OCI-LY7 (cell line): ENCODE measurements at regions not wholly inside any gene's neighbourhood (a gene's known extent, or its start where the extent isn't known, plus 50 kb on each side); places are given as distances from the start of the nearest gene placed in this dataset.

ENCODE experiments used
- BruUV-seq: library from RNA; stranded (reverse); fragments of 400-500 nt; replicated peaks from 2 replicates; lab custom pipeline; 2021; lab: Mats Ljungman, UMichigan
- CTCF ChIA-PET: fragments of 300-600 bp; sonication (Branson Sonifier 250); formaldehyde crosslinking; loops from one replicate; lab custom pipeline; 2022; ENCODE audit warnings: antibody characterized with exemption; ENCODE audit not compliant: unreplicated experiment; lab: Charles Lee
- POLR2A ChIA-PET: fragments of 300-600 bp; sonication (Branson Sonifier 250); formaldehyde crosslinking; loops from one replicate; lab custom pipeline; 2022; ENCODE audit warnings: antibody characterized with exemption; lab: Charles Lee
- DNase-seq: peaks from one replicate; pipeline ENCODE4 v3.0.0-alpha.2; 2015; ENCODE audit warnings: low spot score
- H2AFZ ChIP-seq: fragments of 200-600 bp; sonication (generic), shearing (Covaris generic); 2 replicates; pipeline ENCODE4 v1.6.1; 2014; ENCODE audit warnings: mild to moderate bottlenecking, antibody characterized with exemption, low read length, moderate library complexity
- H3K27ac ChIP-seq: fragments of 200-600 bp; sonication (generic); 2 replicates; pipeline ENCODE4 v1.5.1; 2014; ENCODE audit warnings: mixed run types, low read depth, mild to moderate bottlenecking, moderate library complexity, low read length, inconsistent platforms; ENCODE audit not compliant: poor library complexity, severe bottlenecking
- H3K36me3 ChIP-seq: fragments of 200-600 bp; sonication (generic); 2 replicates; pipeline ENCODE4 v1.6.1; 2014; ENCODE audit warnings: mild to moderate bottlenecking, antibody characterized with exemption, low read length, moderate library complexity, mixed read lengths; ENCODE audit not compliant: insufficient read depth
- H3K4me1 ChIP-seq: fragments of 200-600 bp; sonication (generic); 2 replicates; pipeline ENCODE4 v1.5.1; 2014; ENCODE audit warnings: mild to moderate bottlenecking, low read length; ENCODE audit not compliant: insufficient read depth, poor library complexity, severe bottlenecking
- H3K4me2 ChIP-seq: fragments of 200-600 bp; sonication (generic); 2 replicates; pipeline ENCODE4 v1.6.1; 2014; ENCODE audit warnings: mild to moderate bottlenecking, low read length
- H3K4me3 ChIP-seq: fragments of 200-600 bp; sonication (generic); 2 replicates; pipeline ENCODE4 v1.5.1; 2014; ENCODE audit warnings: mild to moderate bottlenecking, low read depth, low read length; ENCODE audit not compliant: poor library complexity, severe bottlenecking
- H3K79me2 ChIP-seq: fragments of 200-600 bp; sonication (generic); 2 replicates; pipeline ENCODE4 v1.6.1; 2016; ENCODE audit warnings: low read depth, mild to moderate bottlenecking, low read length, moderate library complexity, mixed read lengths; ENCODE audit not compliant: insufficient read depth
- H3K9me2 ChIP-seq: fragments of 200-600 bp; sonication (generic); 2 replicates; pipeline ENCODE4 v1.6.1; 2016; ENCODE audit warnings: mild to moderate bottlenecking, low read length, mixed read lengths; ENCODE audit not compliant: insufficient read depth
- H3K9me3 ChIP-seq: fragments of 200-600 bp; sonication (generic); 2 replicates; pipeline ENCODE4 v1.6.1; 2014; ENCODE audit warnings: mild to moderate bottlenecking, mixed run types, low read length, mixed read lengths
- H4K20me1 ChIP-seq: fragments of 200-600 bp; sonication (generic); 2 replicates; pipeline ENCODE4 v1.6.1; 2014; ENCODE audit warnings: mild to moderate bottlenecking, antibody characterized with exemption, low read length, moderate library complexity, mixed read lengths; ENCODE audit not compliant: insufficient read depth
- CTCF ChIP-seq: fragments of 200-600 bp; sonication (generic); conservative IDR thresholded peaks from 2 replicates; pipeline ENCODE4 v1.5.1; 2014; ENCODE audit warnings: mild to moderate bottlenecking, antibody characterized with exemption, low read length, moderate library complexity, mixed read lengths
- EZH2phosphoT487 ChIP-seq: fragments of 200-600 bp; sonication (generic); IDR thresholded peaks from 2 replicates; pipeline ENCODE4 v1.6.1; 2018; ENCODE audit warnings: low read depth, borderline replicate concordance, mild to moderate bottlenecking, mixed run types, antibody characterized with exemption, low read length, moderate library complexity, mixed read lengths
- intact Hi-C: fragments of 100-400 bp; cut with micrococcal nuclease; formaldehyde crosslinking; loops from one replicate; pipeline ENCODE4 v1.10.0; 2022; ENCODE audit not compliant: unreplicated experiment

GRCh38 chr3:145116769-145117168, 1044.2 kb downstream of the PLOD2 start:
- ChIA-PET CTCF (no interaction called here), POLR2A (interaction anchor here (1.3 kb wide), 1 partner anchor 11 kb away, joined by 3 read pairs; no protein-coding TSS in a partner anchor)
- Histone ChIP-seq H2AFZ (no peak overlapping the region), H3K36me3 (no peaks in the 10 kb centered on the region), H4K20me1 (no peaks in the 10 kb centered on the region), H3K4me2 (no peak overlapping the region), H3K4me1 (no peaks in the 10 kb centered on the region), H3K9me2 (no peaks in the 10 kb centered on the region), H3K27ac (no peak overlapping the region), H3K4me3 (no peak overlapping the region), H3K9me3 (no peaks in the 10 kb centered on the region), H3K79me2 (no peaks in the 10 kb centered on the region)
- no peak for DNase-seq
- no TSS peak for BruUV-seq
- no peak for TF ChIP-seq CTCF
- intact Hi-C loops: no loop called here

DNA sequence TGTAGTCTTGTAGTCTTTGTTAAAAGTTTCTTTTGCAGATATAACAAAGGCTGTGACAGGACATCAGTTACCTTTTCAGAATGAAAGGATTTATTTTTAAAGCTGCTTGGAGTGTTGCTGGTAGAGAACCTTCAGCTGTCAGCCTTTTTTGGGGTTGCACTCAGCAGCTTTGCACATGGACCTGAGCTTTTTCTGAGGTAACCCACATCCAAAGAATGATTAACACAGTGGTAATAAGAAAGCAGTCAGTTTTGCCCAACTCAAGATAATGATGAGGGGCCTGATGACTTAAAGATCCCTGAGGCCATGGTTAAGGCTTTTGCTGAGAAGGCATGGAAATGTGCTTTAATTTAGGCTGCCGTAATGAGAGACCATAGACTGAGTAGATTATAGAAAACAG, 1042.7 kb downstream of the PLOD2 start:
- BruUV-seq: no TSS peak
- TF ChIP-seq EZH2phosphoT487 (no peak), CTCF (no peak)
- Histone ChIP-seq H3K9me3 (no peaks in the 10 kb centered on the region), H3K9me2 (no peaks in the 10 kb centered on the region), H3K36me3 (no peaks in the 10 kb centered on the region), H4K20me1 (no peaks in the 10 kb centered on the region), H3K4me3 (no peak overlapping the region), H3K79me2 (no peaks in the 10 kb centered on the region), H2AFZ (no peak overlapping the region), H3K4me1 (no peaks in the 10 kb centered on the region), H3K4me2 (no peak overlapping the region), H3K27ac (no peak overlapping the region)
- ChIA-PET CTCF (no interaction called here), POLR2A (no interaction called here)
- intact Hi-C loops: no loop called here
- no peak for DNase-seq

DNA sequence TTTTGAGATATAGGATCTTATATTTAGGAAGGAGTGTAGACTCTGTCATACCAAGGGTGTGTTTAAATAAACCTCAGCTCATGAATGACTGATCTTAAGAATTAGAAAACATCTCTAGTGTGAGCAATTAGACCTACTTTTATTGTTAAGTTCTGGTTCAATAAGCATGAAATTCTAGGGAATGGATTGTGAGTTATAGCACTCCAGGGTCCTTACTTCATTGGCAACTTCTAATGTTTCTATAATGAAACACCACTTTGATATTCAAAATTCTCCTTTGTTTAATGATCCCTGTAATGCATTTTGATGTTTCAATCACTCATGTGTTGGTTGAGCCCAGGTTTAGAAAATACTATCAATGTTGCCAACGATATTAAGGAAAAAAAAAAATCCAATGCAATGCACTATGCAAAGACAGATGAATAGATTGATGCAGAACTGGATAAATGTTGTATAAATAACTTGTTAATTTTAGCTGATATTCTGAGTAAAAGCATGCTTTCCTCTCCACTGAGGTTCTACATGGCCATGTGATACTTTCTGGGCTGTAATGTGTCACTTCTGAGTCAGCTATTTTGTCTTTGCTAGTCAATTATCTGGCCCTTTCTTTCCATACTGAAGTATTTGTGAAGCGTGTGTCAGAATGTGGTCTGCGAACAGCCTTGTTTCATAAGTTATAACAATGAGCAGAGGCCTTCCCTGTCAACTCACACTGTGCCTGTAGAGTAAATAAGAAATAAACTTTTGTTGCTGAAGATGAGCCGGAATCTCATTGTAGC, 1035.9 kb downstream of the PLOD2 start:
- DNase-seq: no peak
- no peak overlapping the region for H3K4me2 ChIP-seq
- H3K36me3 ChIP-seq: no peaks in the 10 kb centered on the region
- ChIA-PET CTCF (no interaction called here), POLR2A (no interaction called here)
- no peak overlapping the region for H2AFZ ChIP-seq
- H3K27ac ChIP-seq: no peak overlapping the region
- H3K9me2 ChIP-seq: no peaks in the 10 kb centered on the region
- H3K4me3 ChIP-seq: no peak overlapping the region
- H4K20me1 ChIP-seq: no peaks in the 10 kb centered on the region
- intact Hi-C loops: no loop called here
- no peaks in the 10 kb centered on the region for H3K4me1 ChIP-seq
- no TSS peak for BruUV-seq
- no peaks in the 10 kb centered on the region for H3K79me2 ChIP-seq
- TF ChIP-seq CTCF: no peak
- TF ChIP-seq EZH2phosphoT487: no peak
- no peaks in the 10 kb centered on the region for H3K9me3 ChIP-seq
